ENCODE measurements at regions not wholly inside any gene's neighbourhood (a gene's known extent, or its start where the extent isn't known, plus 50 kb on each side); places are given as distances from the start of the nearest gene placed in this dataset.

DNA sequence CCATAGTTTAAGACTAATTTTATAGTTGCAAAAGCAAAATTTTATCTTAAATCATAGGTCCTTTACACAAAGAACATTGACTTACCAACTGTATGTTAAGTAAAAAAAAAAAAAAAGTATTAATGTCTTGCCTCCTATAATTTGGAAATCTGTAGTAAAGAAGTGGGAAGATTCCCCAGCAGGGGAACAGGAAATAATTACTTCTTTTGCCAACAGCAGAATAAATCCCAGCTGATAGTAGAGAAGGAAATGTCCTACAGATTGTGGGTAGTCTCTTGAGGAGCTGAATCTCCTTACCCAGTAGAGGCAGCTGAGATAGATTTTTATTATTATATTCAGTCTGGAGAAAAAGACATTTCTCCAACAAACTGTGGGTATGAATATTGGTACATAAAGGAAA is 193.7 kb downstream of the SLC6A15 start:
- POLR2A ChIA-PET = interaction anchor here (0.7 kb wide), 1 partner anchor 63 kb away, joined by 4 read pairs; no protein-coding TSS in a partner anchor
- H3K9me3 ChIP-seq (ENCODE audit: control insufficient read depth, insufficient read depth, low read depth, low read length) = no peaks in the 10 kb centered on the region
- H3K27ac ChIP-seq (ENCODE audit: extremely low read depth, low read depth, low read length) = no peak overlapping the region
- TF ChIP-seq ZNF146 (tag by site-specific recombination; IDR thresholded peaks at IDR 0.05) (no peak), KLF1 (tag by site-specific recombination; IDR thresholded peaks at IDR 0.05) (no peak), ZBTB21 (tag by site-specific recombination; IDR thresholded peaks at IDR 0.05) (no peak), ZNF175 (tag by site-specific recombination; IDR thresholded peaks at IDR 0.05) (no peak), ZNF747 (tag by site-specific recombination; IDR thresholded peaks at IDR 0.05) (no peak), ZNF2 (tag by site-specific recombination; IDR thresholded peaks at IDR 0.05) (no peak), ZNF114 (tag by site-specific recombination; IDR thresholded peaks at IDR 0.05) (no peak), ZNF140 (tag by site-specific recombination; IDR thresholded peaks at IDR 0.05) (no peak)
- TF ChIP-seq, protein P1, sequence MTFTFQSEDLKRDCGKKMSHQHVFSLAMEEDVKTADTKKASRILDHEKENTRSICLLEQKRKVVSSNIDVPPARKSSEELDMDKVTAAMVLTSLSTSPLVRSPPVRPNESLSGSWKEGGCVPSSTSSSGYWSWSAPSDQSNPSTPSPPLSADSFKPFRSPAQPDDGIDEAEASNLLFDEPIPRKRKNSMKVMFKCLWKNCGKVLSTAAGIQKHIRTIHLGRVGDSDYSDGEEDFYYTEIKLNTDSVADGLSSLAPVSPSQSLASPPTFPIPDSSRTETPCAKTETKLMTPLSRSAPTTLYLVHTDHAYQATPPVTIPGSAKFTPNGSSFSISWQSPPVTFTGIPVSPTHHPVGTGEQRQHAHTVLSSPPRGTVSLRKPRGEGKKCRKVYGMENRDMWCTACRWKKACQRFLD (tag by site-specific recombination; IDR thresholded peaks at IDR 0.05) = no peak
- TF ChIP-seq, protein P2, sequence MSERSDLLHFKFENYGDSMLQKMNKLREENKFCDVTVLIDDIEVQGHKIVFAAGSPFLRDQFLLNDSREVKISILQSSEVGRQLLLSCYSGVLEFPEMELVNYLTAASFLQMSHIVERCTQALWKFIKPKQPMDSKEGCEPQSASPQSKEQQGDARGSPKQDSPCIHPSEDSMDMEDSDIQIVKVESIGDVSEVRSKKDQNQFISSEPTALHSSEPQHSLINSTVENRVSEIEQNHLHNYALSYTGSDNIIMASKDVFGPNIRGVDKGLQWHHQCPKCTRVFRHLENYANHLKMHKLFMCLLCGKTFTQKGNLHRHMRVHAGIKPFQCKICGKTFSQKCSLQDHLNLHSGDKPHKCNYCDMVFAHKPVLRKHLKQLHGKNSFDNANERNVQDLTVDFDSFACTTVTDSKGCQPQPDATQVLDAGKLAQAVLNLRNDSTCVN (tag by site-specific recombination; optimal IDR thresholded peaks at IDR 0.05) = no peak
- H3K4me1 ChIP-seq (ENCODE audit: control insufficient read depth, insufficient read depth, low read length) = no peaks in the 10 kb centered on the region
- no peak overlapping the region for H3K4me3 ChIP-seq (ENCODE audit: low read depth, low read length)
- no peaks in the 10 kb centered on the region for H3K36me3 ChIP-seq (ENCODE audit: control insufficient read depth in 2 of 2, insufficient read depth in 1 of 2, low read length in 2 of 2)
- CTCF ChIA-PET = interaction anchor here (0.6 kb wide), 1 partner anchor 20 kb away, joined by 3 read pairs; no protein-coding TSS in a partner anchor

DNA sequence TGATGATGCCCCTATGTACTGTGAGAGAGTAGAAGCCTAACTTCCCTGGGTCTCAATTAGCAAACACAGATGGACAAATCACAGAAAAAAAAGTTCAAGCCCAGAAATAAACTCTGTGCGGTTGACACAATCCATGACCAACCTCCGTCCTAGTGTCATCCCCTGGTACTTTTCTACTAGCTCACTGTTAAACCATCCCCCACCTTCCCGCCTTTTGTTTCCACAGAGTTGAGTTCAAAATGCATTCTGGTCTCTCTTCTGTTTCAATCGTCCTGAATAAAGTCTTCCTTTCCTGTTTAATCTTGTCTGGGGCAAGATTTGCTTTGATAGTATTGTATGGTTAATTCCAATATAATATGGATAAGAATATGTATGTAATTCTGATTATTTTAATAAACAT is 199.9 kb downstream of the SLC6A15 start:
- no peaks in the 10 kb centered on the region for H3K36me3 ChIP-seq (ENCODE audit: control insufficient read depth in 2 of 2, insufficient read depth in 1 of 2, low read length in 2 of 2)
- ChIA-PET POLR2A (no interaction called here), CTCF (no interaction called here)
- H3K9me3 ChIP-seq (ENCODE audit: control insufficient read depth, insufficient read depth, low read depth, low read length) = no peaks in the 10 kb centered on the region
- no peak overlapping the region for H3K4me3 ChIP-seq (ENCODE audit: low read depth, low read length)
- H3K27ac ChIP-seq (ENCODE audit: extremely low read depth, low read depth, low read length) = no peak overlapping the region
- no peaks in the 10 kb centered on the region for H3K4me1 ChIP-seq (ENCODE audit: control insufficient read depth, insufficient read depth, low read length)
- TF ChIP-seq ZNF514 (tag by site-specific recombination; IDR thresholded peaks at IDR 0.05) = no peak
- no peak for TF ChIP-seq TRIM28 (IDR thresholded peaks at IDR 0.05; ENCODE audit: borderline replicate concordance, low read length)

DNA sequence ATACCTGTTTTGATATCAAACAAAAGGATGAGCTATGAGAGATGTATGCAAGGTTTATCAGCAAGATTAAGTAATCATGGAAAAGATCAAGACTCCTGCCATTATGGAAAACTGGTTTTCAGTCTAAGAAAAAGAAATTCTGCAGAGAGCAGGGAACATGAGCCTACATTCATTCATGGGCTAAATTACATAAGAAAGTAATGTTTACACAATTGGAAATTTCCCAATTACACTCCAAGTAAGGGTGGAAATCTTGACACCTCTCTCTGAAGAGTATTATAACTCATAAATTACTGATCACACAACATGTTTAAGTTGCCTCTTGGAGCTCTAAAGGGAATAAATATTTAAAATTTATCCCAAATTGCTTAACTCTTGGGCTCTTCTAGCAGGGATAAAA is 206.2 kb downstream of the SLC6A15 start:
- ChIA-PET POLR2A (no interaction called here), CTCF (no interaction called here)
- Histone ChIP-seq H3K36me3 (ENCODE audit: control insufficient read depth in 2 of 2, insufficient read depth in 1 of 2, low read length in 2 of 2) (no peaks in the 10 kb centered on the region), H3K4me1 (ENCODE audit: control insufficient read depth, insufficient read depth, low read length) (no peaks in the 10 kb centered on the region), H3K27ac (ENCODE audit: extremely low read depth, low read depth, low read length) (no peak overlapping the region), H3K4me3 (ENCODE audit: low read depth, low read length) (no peak overlapping the region), H3K9me3 (ENCODE audit: control insufficient read depth, insufficient read depth, low read depth, low read length) (no peaks in the 10 kb centered on the region)
- no peak for TF ChIP-seq ZNF266 (tag by site-specific recombination; IDR thresholded peaks at IDR 0.05; ENCODE audit: low read depth)
- TF ChIP-seq, protein P3, sequence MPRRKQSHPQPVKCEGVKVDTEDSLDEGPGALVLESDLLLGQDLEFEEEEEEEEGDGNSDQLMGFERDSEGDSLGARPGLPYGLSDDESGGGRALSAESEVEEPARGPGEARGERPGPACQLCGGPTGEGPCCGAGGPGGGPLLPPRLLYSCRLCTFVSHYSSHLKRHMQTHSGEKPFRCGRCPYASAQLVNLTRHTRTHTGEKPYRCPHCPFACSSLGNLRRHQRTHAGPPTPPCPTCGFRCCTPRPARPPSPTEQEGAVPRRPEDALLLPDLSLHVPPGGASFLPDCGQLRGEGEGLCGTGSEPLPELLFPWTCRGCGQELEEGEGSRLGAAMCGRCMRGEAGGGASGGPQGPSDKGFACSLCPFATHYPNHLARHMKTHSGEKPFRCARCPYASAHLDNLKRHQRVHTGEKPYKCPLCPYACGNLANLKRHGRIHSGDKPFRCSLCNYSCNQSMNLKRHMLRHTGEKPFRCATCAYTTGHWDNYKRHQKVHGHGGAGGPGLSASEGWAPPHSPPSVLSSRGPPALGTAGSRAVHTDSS (tag by site-specific recombination; IDR thresholded peaks at IDR 0.05) = no peak

DNA sequence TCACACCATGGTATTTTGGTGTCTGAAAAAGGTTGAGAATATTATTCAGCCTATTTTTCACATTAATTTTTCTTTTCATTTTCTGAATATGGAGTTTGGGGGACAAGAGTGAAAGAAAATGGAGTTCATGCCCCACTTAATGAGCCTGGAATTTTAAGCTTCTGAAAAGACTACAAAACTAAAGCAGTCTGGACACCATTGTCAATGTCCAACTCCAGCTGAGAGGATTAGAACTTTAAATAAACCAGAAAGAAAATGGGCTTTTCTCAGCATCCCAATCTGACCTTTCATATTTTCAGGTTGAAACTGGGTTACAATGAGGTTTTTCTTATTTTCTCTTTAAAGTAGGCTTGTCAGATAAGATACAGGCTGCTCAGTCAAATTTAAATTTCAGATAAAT is 207.7 kb downstream of the SLC6A15 start:
- Histone ChIP-seq H3K9me3 (ENCODE audit: control insufficient read depth, insufficient read depth, low read depth, low read length) (no peaks in the 10 kb centered on the region), H3K36me3 (ENCODE audit: control insufficient read depth in 2 of 2, insufficient read depth in 1 of 2, low read length in 2 of 2) (no peaks in the 10 kb centered on the region), H3K4me3 (ENCODE audit: low read depth, low read length) (no peak overlapping the region), H3K4me1 (ENCODE audit: control insufficient read depth, insufficient read depth, low read length) (no peaks in the 10 kb centered on the region), H3K27ac (ENCODE audit: extremely low read depth, low read depth, low read length) (no peak overlapping the region)
- CTCF ChIA-PET = no interaction called here
- POLR2A ChIA-PET = no interaction called here
- TF ChIP-seq, protein P4, sequence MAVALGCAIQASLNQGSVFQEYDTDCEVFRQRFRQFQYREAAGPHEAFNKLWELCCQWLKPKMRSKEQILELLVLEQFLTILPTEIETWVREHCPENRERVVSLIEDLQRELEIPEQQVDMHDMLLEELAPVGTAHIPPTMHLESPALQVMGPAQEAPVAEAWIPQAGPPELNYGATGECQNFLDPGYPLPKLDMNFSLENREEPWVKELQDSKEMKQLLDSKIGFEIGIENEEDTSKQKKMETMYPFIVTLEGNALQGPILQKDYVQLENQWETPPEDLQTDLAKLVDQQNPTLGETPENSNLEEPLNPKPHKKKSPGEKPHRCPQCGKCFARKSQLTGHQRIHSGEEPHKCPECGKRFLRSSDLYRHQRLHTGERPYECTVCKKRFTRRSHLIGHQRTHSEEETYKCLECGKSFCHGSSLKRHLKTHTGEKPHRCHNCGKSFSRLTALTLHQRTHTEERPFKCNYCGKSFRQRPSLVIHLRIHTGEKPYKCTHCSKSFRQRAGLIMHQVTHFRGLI (tag by site-specific recombination; IDR thresholded peaks at IDR 0.05) = no peak
- TF ChIP-seq OVOL3 (tag by site-specific recombination; IDR thresholded peaks at IDR 0.05) = no peak
- no peak for TF ChIP-seq ZNF658 (tag by site-specific recombination; IDR thresholded peaks at IDR 0.05)
- TF ChIP-seq, protein P5, sequence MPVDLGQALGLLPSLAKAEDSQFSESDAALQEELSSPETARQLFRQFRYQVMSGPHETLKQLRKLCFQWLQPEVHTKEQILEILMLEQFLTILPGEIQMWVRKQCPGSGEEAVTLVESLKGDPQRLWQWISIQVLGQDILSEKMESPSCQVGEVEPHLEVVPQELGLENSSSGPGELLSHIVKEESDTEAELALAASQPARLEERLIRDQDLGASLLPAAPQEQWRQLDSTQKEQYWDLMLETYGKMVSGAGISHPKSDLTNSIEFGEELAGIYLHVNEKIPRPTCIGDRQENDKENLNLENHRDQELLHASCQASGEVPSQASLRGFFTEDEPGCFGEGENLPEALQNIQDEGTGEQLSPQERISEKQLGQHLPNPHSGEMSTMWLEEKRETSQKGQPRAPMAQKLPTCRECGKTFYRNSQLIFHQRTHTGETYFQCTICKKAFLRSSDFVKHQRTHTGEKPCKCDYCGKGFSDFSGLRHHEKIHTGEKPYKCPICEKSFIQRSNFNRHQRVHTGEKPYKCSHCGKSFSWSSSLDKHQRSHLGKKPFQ (tag by site-specific recombination; IDR thresholded peaks at IDR 0.05) = no peak
- no peak for TF ChIP-seq ZNF777 (tag by site-specific recombination; IDR thresholded peaks at IDR 0.05; ENCODE audit: borderline replicate concordance)
- TF ChIP-seq, protein P6, sequence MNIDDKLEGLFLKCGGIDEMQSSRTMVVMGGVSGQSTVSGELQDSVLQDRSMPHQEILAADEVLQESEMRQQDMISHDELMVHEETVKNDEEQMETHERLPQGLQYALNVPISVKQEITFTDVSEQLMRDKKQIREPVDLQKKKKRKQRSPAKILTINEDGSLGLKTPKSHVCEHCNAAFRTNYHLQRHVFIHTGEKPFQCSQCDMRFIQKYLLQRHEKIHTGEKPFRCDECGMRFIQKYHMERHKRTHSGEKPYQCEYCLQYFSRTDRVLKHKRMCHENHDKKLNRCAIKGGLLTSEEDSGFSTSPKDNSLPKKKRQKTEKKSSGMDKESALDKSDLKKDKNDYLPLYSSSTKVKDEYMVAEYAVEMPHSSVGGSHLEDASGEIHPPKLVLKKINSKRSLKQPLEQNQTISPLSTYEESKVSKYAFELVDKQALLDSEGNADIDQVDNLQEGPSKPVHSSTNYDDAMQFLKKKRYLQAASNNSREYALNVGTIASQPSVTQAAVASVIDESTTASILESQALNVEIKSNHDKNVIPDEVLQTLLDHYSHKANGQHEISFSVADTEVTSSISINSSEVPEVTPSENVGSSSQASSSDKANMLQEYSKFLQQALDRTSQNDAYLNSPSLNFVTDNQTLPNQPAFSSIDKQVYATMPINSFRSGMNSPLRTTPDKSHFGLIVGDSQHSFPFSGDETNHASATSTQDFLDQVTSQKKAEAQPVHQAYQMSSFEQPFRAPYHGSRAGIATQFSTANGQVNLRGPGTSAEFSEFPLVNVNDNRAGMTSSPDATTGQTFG (tag by site-specific recombination; IDR thresholded peaks at IDR 0.05; ENCODE audit: borderline replicate concordance) = no peak
